ENCODE measurements at regions not wholly inside any gene's neighbourhood (a gene's known extent, or its start where the extent isn't known, plus 50 kb on each side); places are given as distances from the start of the nearest gene placed in this dataset.

GRCh38 chr13:74039154-74039553 lies 95.0 kb downstream of the KLF12 start:
- TF ChIP-seq, protein P1, sequence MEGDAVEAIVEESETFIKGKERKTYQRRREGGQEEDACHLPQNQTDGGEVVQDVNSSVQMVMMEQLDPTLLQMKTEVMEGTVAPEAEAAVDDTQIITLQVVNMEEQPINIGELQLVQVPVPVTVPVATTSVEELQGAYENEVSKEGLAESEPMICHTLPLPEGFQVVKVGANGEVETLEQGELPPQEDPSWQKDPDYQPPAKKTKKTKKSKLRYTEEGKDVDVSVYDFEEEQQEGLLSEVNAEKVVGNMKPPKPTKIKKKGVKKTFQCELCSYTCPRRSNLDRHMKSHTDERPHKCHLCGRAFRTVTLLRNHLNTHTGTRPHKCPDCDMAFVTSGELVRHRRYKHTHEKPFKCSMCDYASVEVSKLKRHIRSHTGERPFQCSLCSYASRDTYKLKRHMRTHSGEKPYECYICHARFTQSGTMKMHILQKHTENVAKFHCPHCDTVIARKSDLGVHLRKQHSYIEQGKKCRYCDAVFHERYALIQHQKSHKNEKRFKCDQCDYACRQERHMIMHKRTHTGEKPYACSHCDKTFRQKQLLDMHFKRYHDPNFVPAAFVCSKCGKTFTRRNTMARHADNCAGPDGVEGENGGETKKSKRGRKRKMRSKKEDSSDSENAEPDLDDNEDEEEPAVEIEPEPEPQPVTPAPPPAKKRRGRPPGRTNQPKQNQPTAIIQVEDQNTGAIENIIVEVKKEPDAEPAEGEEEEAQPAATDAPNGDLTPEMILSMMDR (IDR thresholded peaks at IDR 0.05; ENCODE audit: extremely low read depth, insufficient read depth, missing control alignments): no peak
- in situ Hi-C loops (cut with MboI; ENCODE audit: low pct_unique_long_range_greater_than_20kb, low sequenced_read_pairs, unreplicated experiment): no loop called here
- DNase-seq (ENCODE audit: low spot score): no peak

GRCh38 chr13:74037762-74038161 lies 96.4 kb downstream of the KLF12 start:
- TF ChIP-seq, protein P1 (IDR thresholded peaks at IDR 0.05; ENCODE audit: extremely low read depth, insufficient read depth, missing control alignments): no peak
- in situ Hi-C loops (cut with MboI; ENCODE audit: low pct_unique_long_range_greater_than_20kb, low sequenced_read_pairs, unreplicated experiment): no loop called here
- no peak for DNase-seq (ENCODE audit: low spot score)

- in situ Hi-C loops (cut with MboI; ENCODE audit: low pct_unique_long_range_greater_than_20kb, low sequenced_read_pairs, unreplicated experiment): no loop called here
- TF ChIP-seq, protein P1 (IDR thresholded peaks at IDR 0.05; ENCODE audit: extremely low read depth, insufficient read depth, missing control alignments): no peak
- no peak for DNase-seq (ENCODE audit: low spot score)
Measured at GRCh38 chr13:74036373-74036772, 97.8 kb downstream of the KLF12 start.

GRCh38 chr13:74035896-74036295 lies 98.3 kb downstream of the KLF12 start:
- DNase-seq (ENCODE audit: low spot score): no peak
- TF ChIP-seq, protein P1 (IDR thresholded peaks at IDR 0.05; ENCODE audit: extremely low read depth, insufficient read depth, missing control alignments): no peak
- in situ Hi-C loops (cut with MboI; ENCODE audit: low pct_unique_long_range_greater_than_20kb, low sequenced_read_pairs, unreplicated experiment): no loop called here

GRCh38 chr13:74032325-74032724 lies 101.9 kb downstream of the KLF12 start:
- DNase-seq (ENCODE audit: low spot score): no peak
- TF ChIP-seq, protein P1 (IDR thresholded peaks at IDR 0.05; ENCODE audit: extremely low read depth, insufficient read depth, missing control alignments): no peak
- in situ Hi-C loops (cut with MboI; ENCODE audit: low pct_unique_long_range_greater_than_20kb, low sequenced_read_pairs, unreplicated experiment): no loop called here

- TF ChIP-seq, protein P1 (IDR thresholded peaks at IDR 0.05; ENCODE audit: extremely low read depth, insufficient read depth, missing control alignments): no peak
Measured at GRCh38 chr13:74027161-74027779, 106.9 kb downstream of the KLF12 start.

More at GRCh38 chr13:74027161-74027779, 106.9 kb downstream of the KLF12 start:
- in situ Hi-C loops (cut with MboI; ENCODE audit: low pct_unique_long_range_greater_than_20kb, low sequenced_read_pairs, unreplicated experiment): no loop called here
- DNase-seq (ENCODE audit: low spot score): no peak
